GM23338 (cell line): ENCODE measurements at regions not wholly inside any gene's neighbourhood (a gene's known extent, or its start where the extent isn't known, plus 50 kb on each side); places are given as distances from the start of the nearest gene placed in this dataset.

Source experiments
- ATAC-seq: fragments of 200-7000 bp; cut with Tn5 transposase; 3 replicates; pipeline ENCODE4 v1.9.1; 2020
- DNase-seq: peaks from one replicate; pipeline ENCODE4 v3.0.0-alpha.2; 2015; ENCODE audit warnings: low spot score
- H2AFZ ChIP-seq: fragments of 200-600 bp; sonication (generic); 2 replicates; pipeline ENCODE4 v1.8.0; 2016; ENCODE audit warnings: antibody characterized with exemption, mild to moderate bottlenecking, moderate library complexity
- H3F3A ChIP-seq: fragments of 200-600 bp; sonication (generic); replicated peaks from 2 replicates; pipeline ENCODE4 v1.8.0; 2017; ENCODE audit warnings: antibody characterized with exemption, mixed run types, low read depth
- H3K27ac ChIP-seq: fragments of 200-600 bp; sonication (generic); 2 replicates; pipeline ENCODE4 v1.6.1; 2016; ENCODE audit warnings: low read depth
- H3K27me3 ChIP-seq: fragments of 200-600 bp; sonication (generic); 2 replicates; pipeline ENCODE4 v1.8.0; 2016; ENCODE audit warnings: mild to moderate bottlenecking, mixed run types, moderate library complexity; ENCODE audit not compliant: insufficient read depth
- H3K36me3 ChIP-seq: fragments of 200-600 bp; sonication (generic); 2 replicates; pipeline ENCODE4 v1.8.0; 2016; ENCODE audit warnings: mild to moderate bottlenecking; ENCODE audit not compliant: insufficient read depth
- H3K4me1 ChIP-seq: fragments of 200-600 bp; sonication (generic); 2 replicates; pipeline ENCODE4 v1.8.0; 2016; ENCODE audit warnings: mild to moderate bottlenecking, moderate library complexity; ENCODE audit not compliant: insufficient read depth
- H3K4me2 ChIP-seq: fragments of 200-600 bp; sonication (generic); 2 replicates; pipeline ENCODE4 v1.7.1; 2017; ENCODE audit warnings: mixed run types
- H3K4me3 ChIP-seq: fragments of 200-600 bp; sonication (generic); 2 replicates; pipeline ENCODE4 v1.6.1; 2016; ENCODE audit warnings: mixed run types
- H3K79me2 ChIP-seq: fragments of 200-600 bp; sonication (generic); replicated peaks from 2 replicates; pipeline ENCODE4 v1.8.0; 2017; ENCODE audit warnings: mild to moderate bottlenecking; ENCODE audit not compliant: insufficient read depth
- H3K9me2 ChIP-seq: fragments of 200-600 bp; sonication (generic); 2 replicates; pipeline ENCODE4 v1.8.0; 2017; ENCODE audit not compliant: insufficient read depth
- H4K20me1 ChIP-seq: fragments of 200-600 bp; sonication (generic); replicated peaks from 2 replicates; pipeline ENCODE4 v1.8.0; 2017; ENCODE audit warnings: mild to moderate bottlenecking; ENCODE audit not compliant: insufficient read depth
- H3K27ac Mint-ChIP-seq: 2 replicates; pipeline ENCODE4 v1.8.0; 2020; ENCODE audit warnings: inconsistent platforms, mild to moderate bottlenecking, moderate library complexity, mixed read lengths
- H3K27me3 Mint-ChIP-seq: 3 replicates; pipeline ENCODE4 v1.8.0; 2022; ENCODE audit warnings: low read depth, mild to moderate bottlenecking, moderate library complexity, mixed read lengths, inconsistent platforms; ENCODE audit not compliant: insufficient read depth, poor library complexity
- H3K36me3 Mint-ChIP-seq: 3 replicates; pipeline ENCODE4 v1.8.0; 2021; ENCODE audit warnings: low read depth, mild to moderate bottlenecking, inconsistent platforms, moderate library complexity, mixed read lengths
- H3K4me1 Mint-ChIP-seq: 3 replicates; pipeline ENCODE4 v1.8.0; 2020; ENCODE audit warnings: mild to moderate bottlenecking, inconsistent platforms, mixed read lengths
- H3K4me3 Mint-ChIP-seq: 3 replicates; pipeline ENCODE4 v1.8.0; 2021; ENCODE audit warnings: moderate library complexity, mild to moderate bottlenecking, inconsistent platforms, mixed read lengths
- H3K9me3 Mint-ChIP-seq: 3 replicates; pipeline ENCODE4 v1.8.0; 2020; ENCODE audit warnings: moderate library complexity, mild to moderate bottlenecking, inconsistent platforms, mixed read lengths
- CREB1 ChIP-seq: fragments of 250-450 bp; sonication (Bioruptor Pico); IDR thresholded peaks from 2 replicates; pipeline ENCODE4 v1.5.0; 2020; ENCODE audit warnings: low read depth, mild to moderate bottlenecking, moderate library complexity
- CTCF ChIP-seq, 2 experiments: fragments of 200-600 bp in 1 of 2; sonication (generic) in 1 of 2; conservative IDR thresholded peaks; 2 replicates each; pipeline versions ENCODE4 v1.5.1 to v1.6.1; 2016 to 2017; ENCODE audit warnings: antibody characterized with exemption in 2 of 2, low read depth in 2 of 2, mild to moderate bottlenecking in 2 of 2, moderate library complexity in 1 of 2
- ETS1 ChIP-seq: IDR thresholded peaks from 2 replicates; pipeline ENCODE4 v1.6.1; 2016; ENCODE audit warnings: antibody characterized with exemption
- EZH2 ChIP-seq: fragments of 200-600 bp; sonication (generic); IDR thresholded peaks from one replicate; pipeline ENCODE4 v1.8.0; 2017; ENCODE audit warnings: antibody characterized with exemption, mild to moderate bottlenecking, low read depth; ENCODE audit not compliant: unreplicated experiment
- JUNB ChIP-seq: IDR thresholded peaks from one replicate; pipeline ENCODE4 v1.6.1; 2016; ENCODE audit warnings: antibody characterized with exemption; ENCODE audit not compliant: unreplicated experiment
- NANOG ChIP-seq: IDR thresholded peaks from 2 replicates; pipeline ENCODE4 v1.6.1; 2016; ENCODE audit warnings: antibody characterized with exemption, borderline replicate concordance
- POLR2AphosphoS5 ChIP-seq: IDR thresholded peaks from 2 replicates; pipeline ENCODE4 v1.6.1; 2016; ENCODE audit warnings: antibody characterized with exemption, low read depth
- REST ChIP-seq: IDR thresholded peaks from one replicate; pipeline ENCODE4 v1.6.1; 2018; ENCODE audit warnings: antibody characterized with exemption; ENCODE audit not compliant: unreplicated experiment
- STAT1 ChIP-seq: IDR thresholded peaks from one replicate; pipeline ENCODE4 v1.6.1; 2016; ENCODE audit warnings: antibody characterized with exemption; ENCODE audit not compliant: unreplicated experiment
- ZNF114 ChIP-seq: fragments of 250-450 bp; sonication (Bioruptor Pico); IDR thresholded peaks from 2 replicates; pipeline ENCODE4 v1.5.0; 2020; ENCODE audit warnings: mild to moderate bottlenecking, moderate library complexity
- ZNF331 ChIP-seq: fragments of 250-450 bp; sonication (Bioruptor Pico); IDR thresholded peaks from 2 replicates; pipeline ENCODE4 v1.5.0; 2020; ENCODE audit warnings: low read depth, mild to moderate bottlenecking, moderate library complexity

GRCh38 chr19:27974082-27974513, 1238.9 kb downstream of the UQCRFS1 start:
- Mint-ChIP-seq H3K36me3 (no peaks in the 10 kb centered on the region), H3K4me3 (no peak overlapping the region), H3K4me1 (peaks cover 18% of the 10 kb centered on the region), H3K27ac (no peak overlapping the region), H3K9me3 (no peaks in the 10 kb centered on the region; the same call in 2 of the 3 replicates), H3K27me3 (peaks cover 3% of the 10 kb centered on the region)
- Histone ChIP-seq H3K27ac (no peak overlapping the region), H3K36me3 (no peaks in the 10 kb centered on the region), H3K9me2 (no peaks in the 10 kb centered on the region), H3K4me3 (no peak overlapping the region), H3K79me2 (no peaks in the 10 kb centered on the region), H3K4me1 (peaks cover 4% of the 10 kb centered on the region; the same call in 1 of the 2 replicates), H2AFZ (no peak overlapping the region), H3F3A (no peaks in the 10 kb centered on the region), H3K4me2 (no peak overlapping the region), H4K20me1 (no peaks in the 10 kb centered on the region), H3K27me3 (no peaks in the 10 kb centered on the region)
- ATAC-seq (peak; percentile 83), DNase-seq (peak; percentile 76)
- peak; percentile 75 to 96 for TF ChIP-seq CTCF (conservative IDR thresholded peaks at IDR 0.05; ENCODE audit: low read depth in 2 of 2)
- TF ChIP-seq STAT1, result no peak

GRCh38 chr19:27972291-27973040, 1240.5 kb downstream of the UQCRFS1 start:
- no peak overlapping the region for H2AFZ ChIP-seq
- H3K4me3 ChIP-seq, result no peak overlapping the region
- H4K20me1 ChIP-seq, result no peaks in the 10 kb centered on the region
- H3K27me3 ChIP-seq, result no peaks in the 10 kb centered on the region
- no peaks in the 10 kb centered on the region for H3K36me3 Mint-ChIP-seq
- H3K79me2 ChIP-seq, result no peaks in the 10 kb centered on the region
- no peaks in the 10 kb centered on the region for H3K9me2 ChIP-seq
- no peak overlapping the region for H3K4me3 Mint-ChIP-seq
- H3K27me3 Mint-ChIP-seq, result peaks cover 3% of the 10 kb centered on the region
- H3K4me2 ChIP-seq, result no peak overlapping the region
- H3K27ac Mint-ChIP-seq, result no peak overlapping the region
- no peak overlapping the region for H3K27ac ChIP-seq
- no peaks in the 10 kb centered on the region; the same call in 2 of the 3 replicates for H3K9me3 Mint-ChIP-seq
- DNase-seq (no peak), ATAC-seq (no peak)
- H3K36me3 ChIP-seq, result no peaks in the 10 kb centered on the region
- H3F3A ChIP-seq, result no peaks in the 10 kb centered on the region
- peaks cover 4% of the 10 kb centered on the region; the same call in 1 of the 2 replicates for H3K4me1 ChIP-seq
- peaks cover 18% of the 10 kb centered on the region for H3K4me1 Mint-ChIP-seq
- TF ChIP-seq NANOG (no peak), STAT1 (no peak), CREB1 (CRISPR knock-in tag) (no peak), ZNF331 (CRISPR knock-in tag) (no peak), POLR2AphosphoS5 (no peak), ZNF114 (CRISPR knock-in tag) (no peak), JUNB (no peak), EZH2 (no peak), REST (no peak), ETS1 (no peak)
